22Rv1 (cell line): ENCODE measurements at regions not wholly inside any gene's neighbourhood (a gene's known extent, or its start where the extent isn't known, plus 50 kb on each side); places are given as distances from the start of the nearest gene placed in this dataset.

Experiments used
- H3K27ac ChIP-seq: fragments of 450-650 bp; 2 replicates; pipeline ENCODE4 v1.5.1; 2017
- ZFX ChIP-seq: fragments of 450-650 bp; IDR thresholded peaks from 2 replicates; pipeline ENCODE4 v1.6.1; 2017; ENCODE audit warnings: antibody characterized with exemption, borderline replicate concordance
- TF ChIP-seq, protein P1 (sequence below): fragments of 450-650 bp; IDR thresholded peaks from 2 replicates; pipeline ENCODE4 v1.5.1; 2017; ENCODE audit warnings: mild to moderate bottlenecking

DNA sequence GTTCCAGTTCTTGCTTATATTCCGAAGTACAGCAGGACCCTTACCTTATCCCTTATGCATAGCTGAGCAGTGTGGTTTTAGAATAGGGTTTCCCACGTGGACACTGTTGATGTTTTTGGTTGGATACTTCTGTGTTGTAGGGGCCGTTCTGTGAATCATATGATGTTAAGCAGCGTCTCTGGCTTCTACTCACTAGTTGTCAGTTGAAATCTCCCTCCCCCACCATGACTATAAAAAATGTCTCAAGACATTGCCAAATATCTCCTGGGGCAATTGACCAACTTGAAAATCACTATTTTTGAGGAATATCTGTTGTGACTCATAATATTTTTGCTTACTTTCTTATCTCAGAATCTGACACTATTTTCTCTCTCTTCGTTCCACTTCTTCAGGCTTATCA is 713.7 kb downstream of the TSN start:
- TF ChIP-seq, protein P1, sequence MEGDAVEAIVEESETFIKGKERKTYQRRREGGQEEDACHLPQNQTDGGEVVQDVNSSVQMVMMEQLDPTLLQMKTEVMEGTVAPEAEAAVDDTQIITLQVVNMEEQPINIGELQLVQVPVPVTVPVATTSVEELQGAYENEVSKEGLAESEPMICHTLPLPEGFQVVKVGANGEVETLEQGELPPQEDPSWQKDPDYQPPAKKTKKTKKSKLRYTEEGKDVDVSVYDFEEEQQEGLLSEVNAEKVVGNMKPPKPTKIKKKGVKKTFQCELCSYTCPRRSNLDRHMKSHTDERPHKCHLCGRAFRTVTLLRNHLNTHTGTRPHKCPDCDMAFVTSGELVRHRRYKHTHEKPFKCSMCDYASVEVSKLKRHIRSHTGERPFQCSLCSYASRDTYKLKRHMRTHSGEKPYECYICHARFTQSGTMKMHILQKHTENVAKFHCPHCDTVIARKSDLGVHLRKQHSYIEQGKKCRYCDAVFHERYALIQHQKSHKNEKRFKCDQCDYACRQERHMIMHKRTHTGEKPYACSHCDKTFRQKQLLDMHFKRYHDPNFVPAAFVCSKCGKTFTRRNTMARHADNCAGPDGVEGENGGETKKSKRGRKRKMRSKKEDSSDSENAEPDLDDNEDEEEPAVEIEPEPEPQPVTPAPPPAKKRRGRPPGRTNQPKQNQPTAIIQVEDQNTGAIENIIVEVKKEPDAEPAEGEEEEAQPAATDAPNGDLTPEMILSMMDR: no peak
- TF ChIP-seq ZFX: no peak
- H3K27ac ChIP-seq: no peak overlapping the region

DNA sequence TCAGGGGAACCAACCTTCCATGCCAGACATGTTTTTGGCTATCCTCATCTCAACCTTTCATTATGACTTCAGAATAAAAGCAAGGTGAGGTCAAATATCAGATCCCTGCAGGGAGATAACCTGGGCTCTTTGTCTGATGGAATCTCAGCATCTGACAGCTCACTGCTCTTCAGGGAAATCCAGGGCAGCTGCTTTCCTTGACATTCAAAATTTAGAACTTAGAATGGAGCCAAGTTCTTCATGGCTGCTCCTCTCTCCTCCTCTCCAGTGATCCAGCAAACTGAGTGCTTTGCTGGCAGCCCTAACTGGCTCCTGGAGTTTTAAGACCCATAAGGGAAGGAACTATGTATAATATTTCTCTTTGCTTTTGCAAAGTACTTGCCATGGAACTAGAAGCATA is 716.3 kb downstream of the TSN start:
- TF ChIP-seq, protein P1: no peak
- TF ChIP-seq ZFX: no peak

DNA sequence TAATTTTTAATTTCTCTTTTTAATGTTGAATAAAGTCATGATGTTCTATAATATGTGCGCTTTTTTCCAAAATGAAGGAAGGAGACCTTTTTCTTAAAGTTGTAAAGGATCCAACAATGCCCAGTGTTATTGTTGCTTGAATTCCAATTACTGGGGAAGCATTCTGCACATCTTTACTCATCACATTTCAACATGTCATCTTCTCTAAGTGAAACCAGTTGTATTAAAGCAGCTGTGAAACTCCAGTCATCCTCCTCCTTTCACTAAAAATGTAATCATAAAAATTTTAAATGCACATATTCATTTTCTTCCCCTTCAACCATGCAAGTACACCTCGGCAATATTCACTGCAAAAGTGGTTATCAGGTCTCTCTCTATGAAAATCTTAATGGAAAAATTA is 722.7 kb downstream of the TSN start:
- H3K27ac ChIP-seq: no peak overlapping the region
- TF ChIP-seq, protein P1: no peak
- TF ChIP-seq ZFX: no peak

More for the DNA sequence above, 716.3 kb downstream of the TSN start:
- H3K27ac ChIP-seq: no peak overlapping the region

DNA sequence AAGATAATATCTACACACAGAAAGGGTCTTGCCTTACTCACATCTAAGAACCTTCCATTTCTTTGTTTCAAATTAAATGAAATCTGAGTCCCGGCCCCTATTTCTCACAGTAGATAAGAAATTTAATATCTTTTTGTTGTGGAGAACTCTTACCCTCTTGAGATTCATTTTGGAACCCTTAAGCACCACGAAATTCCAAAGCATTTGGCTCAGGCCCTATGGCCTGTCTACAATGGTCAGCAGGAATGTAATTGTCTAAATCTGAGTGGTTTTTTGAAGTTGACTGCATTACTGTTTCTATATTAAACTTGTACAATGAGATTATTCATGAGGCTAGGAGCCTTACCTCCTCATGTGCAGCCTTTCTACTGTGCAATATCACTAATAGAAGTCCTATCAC is 723.3 kb downstream of the TSN start:
- TF ChIP-seq ZFX: no peak
- TF ChIP-seq, protein P1: no peak
- H3K27ac ChIP-seq: no peak overlapping the region

DNA sequence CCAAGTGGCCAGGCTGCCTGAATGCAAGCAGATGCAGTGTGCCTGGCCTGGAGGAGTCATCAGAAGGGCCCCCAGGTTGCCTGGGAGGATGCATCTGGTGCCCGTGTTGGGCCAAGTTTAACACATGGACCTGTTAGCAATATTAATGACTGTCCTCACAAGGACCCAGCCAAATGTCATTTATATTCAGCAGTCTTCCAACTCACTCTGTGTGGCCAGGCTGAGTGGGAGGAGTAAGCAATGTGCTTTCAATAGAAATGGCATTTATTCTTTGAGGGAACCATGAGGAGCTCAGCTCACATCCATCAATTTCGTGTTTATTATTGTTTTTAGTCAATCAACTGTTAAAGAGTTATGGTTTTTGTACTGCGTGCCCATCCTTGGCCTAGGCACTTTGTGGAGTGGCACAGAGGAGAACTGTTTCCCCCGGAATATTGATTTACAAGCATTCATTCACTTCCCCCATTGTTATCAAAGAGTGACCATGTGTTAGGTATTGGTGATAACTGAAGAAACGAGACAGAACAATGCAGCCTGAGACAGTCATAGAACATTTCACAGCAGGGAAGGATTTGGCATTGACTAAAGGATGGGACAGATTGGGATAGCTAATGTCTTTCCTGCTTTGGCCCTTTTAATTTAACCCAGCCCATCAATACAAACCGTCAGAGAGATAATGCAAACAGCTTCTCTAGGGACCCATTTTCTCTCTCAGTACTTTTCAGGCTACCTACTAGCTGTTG is 725.2 kb downstream of the TSN start:
- TF ChIP-seq, protein P1: no peak
- TF ChIP-seq ZFX: no peak
- no peak overlapping the region for H3K27ac ChIP-seq

DNA sequence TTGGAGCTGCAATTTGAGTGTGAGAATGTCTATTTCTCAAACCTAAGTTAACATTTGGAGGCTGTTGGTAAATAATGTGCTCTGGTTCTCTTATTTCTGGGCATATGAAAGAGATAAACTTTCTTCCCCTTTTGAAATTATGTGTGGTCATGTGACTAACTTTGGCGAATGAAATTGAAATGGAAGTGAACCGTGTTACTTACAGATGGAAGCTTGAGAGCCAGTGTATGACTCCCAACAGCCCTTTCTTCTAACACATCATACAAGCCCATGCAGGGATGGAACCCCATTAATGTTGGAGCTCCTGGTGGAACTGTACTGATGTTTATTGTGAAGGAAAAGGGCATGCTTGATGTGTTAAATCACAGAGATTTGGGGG is 725.8 kb downstream of the TSN start:
- H3K27ac ChIP-seq: no peak overlapping the region
- TF ChIP-seq, protein P1: no peak
- TF ChIP-seq ZFX: no peak

DNA sequence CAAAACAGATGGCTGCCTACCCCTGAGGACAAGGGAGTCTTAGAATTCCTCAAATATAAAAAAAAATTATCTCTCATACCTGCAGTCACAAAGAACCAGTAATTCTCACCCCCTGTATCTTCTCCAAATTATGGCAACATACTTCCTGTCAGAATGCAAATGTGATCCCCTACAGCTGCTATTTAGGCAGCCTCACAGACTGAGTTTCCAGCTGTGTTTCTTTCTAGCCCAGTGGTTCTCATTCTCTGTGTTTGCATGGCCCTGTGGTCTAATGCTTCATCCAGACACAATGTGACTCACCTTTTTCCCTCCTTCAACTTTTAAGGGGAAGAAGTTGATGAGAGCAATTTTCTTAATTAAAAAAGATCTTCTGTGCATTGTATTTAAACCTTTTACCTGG is 726.3 kb downstream of the TSN start:
- H3K27ac ChIP-seq: no peak overlapping the region
- no peak for TF ChIP-seq ZFX
- TF ChIP-seq, protein P1: no peak
